Fibroblast of skin of abdomen (primary cell): ENCODE measurements at regions not wholly inside any gene's neighbourhood (a gene's known extent, or its start where the extent isn't known, plus 50 kb on each side); places are given as distances from the start of the nearest gene placed in this dataset.
"Not testable (repeated sequence)": the region's sequence is repeated elsewhere in the genome, so short reads cannot be mapped to it uniquely, and the experiment has no call there.

ENCODE experiments used
- DNase-seq: peaks from one replicate; pipeline ENCODE4 v3.0.0-alpha.2; 2013

DNA sequence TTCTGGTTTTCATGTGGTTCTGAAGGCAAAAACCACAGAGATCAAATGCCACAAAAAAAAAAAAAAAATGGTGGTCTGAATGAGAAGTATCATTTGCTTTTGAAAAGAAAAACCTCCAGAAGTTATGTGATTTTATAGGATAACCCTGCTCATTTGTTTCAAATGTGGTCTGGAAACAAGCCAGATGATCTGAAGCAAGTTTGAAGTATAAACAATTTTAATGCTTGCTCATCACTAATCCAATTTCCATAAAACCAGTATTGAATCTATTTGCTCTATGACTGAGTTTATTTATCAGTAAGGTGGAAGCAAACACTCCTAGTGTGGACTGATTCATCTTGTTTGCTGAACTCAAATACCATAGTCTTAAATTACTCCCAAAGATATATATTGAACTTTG, 407.3 kb upstream of the FLRT2 start:
- DNase-seq = peak; percentile 76

DNA sequence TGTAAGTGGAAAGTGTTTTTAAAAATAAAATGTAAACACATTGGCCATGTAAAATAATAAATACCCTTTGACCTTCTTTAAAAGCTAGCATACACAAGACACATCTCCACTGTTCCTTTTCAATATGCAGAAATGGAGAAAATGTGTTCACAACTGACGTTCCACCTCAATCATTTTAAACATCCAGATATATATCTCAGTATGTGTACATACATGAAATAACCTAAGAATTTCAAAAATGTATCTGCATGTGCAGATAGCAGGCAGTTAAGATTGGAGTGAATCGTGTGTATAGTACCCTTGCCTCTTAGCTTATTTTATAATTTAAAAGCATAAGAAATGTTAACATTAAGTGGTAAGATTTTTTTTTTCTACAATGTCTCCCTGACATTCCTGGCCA, 406.2 kb upstream of the FLRT2 start:
- no peak for DNase-seq

DNA sequence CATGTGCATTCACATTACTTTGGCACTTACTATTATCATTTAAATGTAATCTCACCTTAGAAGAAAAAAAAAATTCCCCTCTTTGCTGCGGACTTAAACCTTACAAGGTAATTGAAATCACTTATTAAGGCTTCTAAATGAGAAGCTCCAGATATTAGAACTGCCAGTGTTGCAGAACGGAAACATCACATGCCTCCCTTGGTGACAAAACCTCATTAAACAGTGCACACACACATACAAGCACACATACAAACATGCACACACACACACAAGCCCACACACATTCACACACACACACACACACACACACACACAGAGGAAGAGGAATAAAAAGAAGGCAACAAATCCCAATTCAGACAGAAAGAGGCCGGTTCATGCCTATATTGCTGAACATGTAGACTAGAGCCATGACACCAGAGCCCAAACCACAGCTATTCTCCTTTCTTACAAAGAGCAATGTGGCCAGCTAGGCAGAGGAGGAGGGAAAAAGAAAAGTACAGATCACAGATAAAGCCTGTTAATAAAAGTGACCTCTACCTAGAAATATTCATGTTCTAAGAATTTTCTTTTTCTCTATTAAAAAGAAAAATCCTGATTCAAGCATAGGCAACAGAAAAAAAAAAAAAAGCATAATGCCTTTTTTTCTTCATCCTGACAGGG, 405.2 kb upstream of the FLRT2 start:
- peak; percentile 29 for DNase-seq

DNA sequence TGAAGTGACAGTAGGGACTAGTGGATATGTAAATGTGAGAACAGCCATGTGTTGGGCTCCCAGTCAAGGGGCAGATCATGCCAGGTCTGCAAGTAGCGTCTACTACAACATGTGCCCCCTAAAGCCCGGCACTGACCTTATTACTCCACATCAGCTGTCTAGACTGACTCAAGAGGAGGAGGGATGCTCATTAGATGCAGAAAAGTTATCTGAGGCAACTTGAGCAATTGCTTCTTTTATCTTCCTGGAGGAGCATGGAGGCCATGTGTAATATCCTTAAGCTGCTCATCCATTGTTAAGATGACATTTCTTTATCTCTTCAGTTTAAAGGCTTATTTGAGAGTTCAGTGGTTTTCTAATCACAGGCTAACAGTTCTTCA, 404.7 kb upstream of the FLRT2 start:
- DNase-seq = no peak

DNA sequence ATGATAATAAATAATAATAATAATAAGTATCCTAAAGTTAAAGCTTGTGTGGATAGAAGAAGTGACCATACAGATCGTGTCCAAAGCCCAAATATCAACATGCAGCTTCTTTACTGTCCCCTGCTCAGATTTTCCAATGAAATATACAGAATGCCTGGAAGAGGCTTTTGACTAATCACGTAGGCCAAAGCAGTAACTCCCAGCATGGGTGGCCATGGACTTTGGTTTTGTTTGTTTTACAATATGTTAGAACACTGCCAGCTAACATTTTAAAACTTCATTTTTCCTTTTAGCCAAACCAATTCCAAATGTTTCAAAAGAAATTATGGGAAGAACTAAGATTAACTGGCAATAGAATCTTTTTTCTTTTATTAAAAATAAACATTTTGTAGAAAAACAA, 400.0 kb upstream of the FLRT2 start:
- no peak for DNase-seq

DNA sequence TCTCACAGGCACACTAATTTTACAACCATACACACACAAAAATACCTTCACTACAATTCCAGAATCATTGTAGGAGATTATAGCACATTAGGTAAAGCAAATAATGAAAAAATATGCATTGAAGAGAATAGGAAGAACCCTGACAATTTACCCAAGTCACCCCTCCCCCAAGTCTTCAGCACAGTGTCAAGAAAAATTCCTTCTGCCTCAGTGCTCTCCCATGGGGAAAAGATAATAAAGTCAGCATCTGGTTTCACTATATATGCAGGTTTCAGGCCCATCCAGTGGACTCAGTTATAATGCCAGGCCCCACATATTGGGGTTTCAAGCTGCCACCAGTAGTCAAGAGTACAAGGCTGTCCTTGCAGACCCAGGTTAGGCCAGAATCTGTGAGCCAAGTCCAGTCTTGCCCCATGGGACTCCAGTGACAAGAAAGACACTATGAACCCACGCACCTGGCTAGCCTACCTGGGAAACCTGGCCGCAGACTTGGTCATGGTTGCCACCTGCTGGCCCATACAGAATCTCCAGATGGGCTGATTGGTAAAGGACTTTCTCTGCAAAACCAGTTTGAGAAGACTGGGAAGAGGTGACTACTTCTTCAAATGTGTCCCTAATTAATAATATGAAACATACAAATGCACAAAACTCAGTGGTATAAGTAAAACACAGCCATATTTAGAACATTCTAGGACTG, 398.6 kb upstream of the FLRT2 start:
- no peak for DNase-seq

DNA sequence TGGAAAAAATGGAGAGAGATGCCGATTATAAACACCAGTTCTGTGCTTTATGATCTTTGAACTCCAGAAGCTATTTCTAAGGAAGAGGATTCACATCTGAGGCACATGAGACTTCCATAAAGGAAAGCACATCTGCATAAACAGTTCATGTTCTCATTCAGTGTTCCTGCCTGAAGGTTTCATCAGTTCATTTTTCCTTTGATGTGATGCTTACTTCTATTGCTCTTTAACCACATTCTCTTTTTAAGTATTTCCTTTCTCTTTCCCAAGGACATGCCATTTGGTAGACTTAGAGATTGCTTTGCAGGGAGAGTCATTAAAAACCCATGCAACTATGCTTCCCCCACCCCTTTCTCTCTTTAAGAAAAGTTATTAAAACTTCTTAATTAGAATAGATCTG, 387.0 kb upstream of the FLRT2 start:
- DNase-seq = peak; percentile 14

DNA sequence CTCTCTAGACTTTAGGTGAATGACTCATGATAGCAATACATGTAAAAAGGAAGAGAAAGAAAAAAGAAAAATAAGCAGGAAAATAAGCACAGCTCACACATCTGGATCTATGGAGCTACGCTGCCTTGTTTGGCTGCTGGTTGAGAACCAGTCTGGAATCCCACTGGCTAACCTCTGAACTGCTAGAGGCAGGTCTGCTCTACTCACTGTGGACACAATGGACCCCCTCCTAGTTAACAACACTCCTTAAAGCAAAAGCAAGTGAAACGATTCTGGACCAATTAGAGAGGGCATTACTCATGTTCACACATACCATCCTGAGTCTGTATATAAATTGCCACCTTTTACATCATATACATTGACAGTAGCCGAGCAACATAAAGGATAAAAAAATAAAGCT, 383.2 kb upstream of the FLRT2 start:
- no peak for DNase-seq

DNA sequence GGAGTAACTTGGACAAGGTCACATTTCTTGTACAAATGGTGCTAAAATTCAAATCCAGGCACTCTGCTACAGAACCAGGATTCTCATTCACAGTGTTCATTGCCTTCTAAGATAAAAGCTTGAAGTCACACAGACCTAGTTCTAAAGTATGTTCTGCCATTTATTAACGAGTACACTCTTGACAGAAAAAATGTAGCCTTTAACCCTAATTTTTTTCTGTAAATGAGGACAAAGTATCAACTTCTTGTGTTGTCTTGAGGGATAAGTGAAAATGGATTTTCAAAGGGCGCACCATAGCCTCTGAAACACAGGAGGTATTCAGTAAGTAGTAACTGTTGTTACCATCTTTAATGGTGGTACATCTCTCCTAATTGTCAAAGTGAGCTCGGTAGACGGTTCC, 379.8 kb upstream of the FLRT2 start:
- DNase-seq = no peak

DNA sequence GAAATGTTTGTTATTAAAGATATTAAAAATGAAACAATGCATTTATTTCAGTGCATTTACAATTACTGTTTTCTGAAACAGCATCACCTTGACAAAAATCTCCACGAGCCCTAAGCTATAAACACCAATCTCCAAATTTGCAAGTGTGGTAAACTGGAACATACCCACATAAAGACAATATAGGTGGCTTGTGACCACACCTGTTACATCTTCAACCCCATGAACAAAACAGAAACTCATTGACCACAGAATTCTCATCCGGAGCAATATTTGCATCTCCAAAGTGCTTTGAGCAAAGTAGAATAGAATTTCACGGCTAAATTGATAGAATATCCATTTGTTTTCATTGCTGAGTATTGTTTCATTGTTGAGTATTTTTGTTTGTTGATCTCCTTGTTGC, 375.2 kb upstream of the FLRT2 start:
- DNase-seq = no peak

DNA sequence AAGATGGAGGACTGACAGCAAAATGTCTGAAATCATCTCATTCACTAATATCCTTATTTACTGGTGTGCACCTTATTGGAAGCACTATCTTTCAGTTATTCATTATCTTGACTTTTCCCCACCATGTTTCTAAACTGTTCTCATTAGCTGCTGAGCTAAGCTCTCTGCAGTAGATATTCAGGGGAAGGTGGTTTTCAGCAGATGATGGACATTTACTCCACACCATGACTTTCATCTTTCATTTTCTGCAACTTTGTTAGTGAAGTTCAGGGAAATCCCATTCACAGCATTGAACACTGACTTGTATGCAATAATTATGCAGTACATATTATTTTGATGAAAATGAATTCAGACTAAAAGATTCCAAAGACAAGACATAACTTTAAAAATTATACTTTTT, 373.6 kb upstream of the FLRT2 start:
- DNase-seq = no peak

DNA sequence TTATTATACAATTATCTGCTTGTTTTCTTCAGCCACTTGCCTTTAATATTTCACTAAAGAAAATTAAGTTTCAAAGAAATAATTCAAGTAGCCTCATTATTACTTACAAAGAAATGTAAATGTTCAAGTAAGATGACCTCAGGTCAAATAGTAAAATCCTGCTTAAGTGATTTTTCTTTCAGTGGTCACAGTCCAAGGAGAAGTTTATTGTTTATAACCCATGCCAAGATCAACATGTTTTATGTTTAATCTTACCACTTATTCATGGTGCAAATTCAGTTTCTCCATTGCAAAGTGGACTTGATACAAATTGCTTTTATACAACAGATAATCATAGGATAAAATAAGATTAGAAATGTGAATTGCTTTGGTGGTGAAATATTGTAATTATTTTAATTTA, 370.2 kb upstream of the FLRT2 start:
- no peak for DNase-seq

DNA sequence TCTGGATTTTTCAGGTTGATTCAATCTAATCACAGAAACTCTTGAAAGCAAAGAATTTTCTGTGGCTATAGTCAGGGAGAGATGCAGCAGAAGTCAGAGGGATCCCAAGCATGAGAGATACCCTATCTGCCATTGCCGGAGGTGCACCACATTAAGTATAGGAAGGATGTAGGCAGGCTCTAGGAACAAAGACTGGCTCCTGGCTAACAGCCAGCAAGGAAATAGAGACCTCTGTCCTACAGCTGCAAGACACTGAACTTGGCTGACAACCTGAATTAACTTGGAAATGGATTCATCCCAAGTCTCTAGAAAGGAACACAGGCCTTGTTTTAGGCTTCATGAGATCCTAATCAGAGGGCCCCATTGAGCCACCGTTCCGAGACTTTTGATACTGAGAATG, 364.9 kb upstream of the FLRT2 start:
- no peak for DNase-seq

DNA sequence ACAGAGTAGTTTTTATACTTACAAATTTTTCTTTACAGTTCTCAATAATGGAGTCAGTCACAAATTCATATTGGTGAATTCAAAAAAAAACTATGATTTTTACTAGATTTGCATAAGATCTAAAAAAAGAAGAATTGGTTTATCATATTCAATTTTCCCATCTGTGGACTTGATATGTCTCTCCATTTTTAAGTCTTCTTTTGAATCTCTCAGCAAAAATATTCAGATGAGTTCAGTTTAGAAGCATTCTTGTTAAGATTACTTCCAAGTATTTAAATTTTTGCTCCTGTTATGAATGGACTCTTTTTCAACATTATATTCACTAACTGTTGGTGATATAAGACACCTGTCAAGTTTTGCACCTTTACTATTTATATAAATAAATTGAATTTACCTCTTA, 360.6 kb upstream of the FLRT2 start:
- DNase-seq = no peak

DNA sequence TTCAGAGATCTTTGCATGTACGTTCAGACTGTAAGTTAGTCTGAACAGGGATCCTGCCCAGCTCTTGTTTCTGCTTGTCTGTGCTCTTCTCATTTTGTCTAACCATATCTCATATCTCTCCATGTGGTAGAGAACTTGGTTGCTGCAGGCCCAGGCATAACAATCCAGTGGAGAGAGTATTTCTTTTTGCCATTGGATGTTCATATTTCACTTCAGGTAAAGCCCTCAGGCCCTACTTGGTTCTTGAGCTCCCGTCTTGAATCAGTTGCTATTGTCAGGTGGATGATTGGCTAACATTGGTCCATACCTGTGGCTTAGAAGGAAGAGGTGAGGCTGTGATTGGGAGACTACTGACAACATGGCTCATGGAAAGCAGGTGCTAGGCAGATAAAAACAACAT, 357.7 kb upstream of the FLRT2 start:
- DNase-seq = no peak

DNA sequence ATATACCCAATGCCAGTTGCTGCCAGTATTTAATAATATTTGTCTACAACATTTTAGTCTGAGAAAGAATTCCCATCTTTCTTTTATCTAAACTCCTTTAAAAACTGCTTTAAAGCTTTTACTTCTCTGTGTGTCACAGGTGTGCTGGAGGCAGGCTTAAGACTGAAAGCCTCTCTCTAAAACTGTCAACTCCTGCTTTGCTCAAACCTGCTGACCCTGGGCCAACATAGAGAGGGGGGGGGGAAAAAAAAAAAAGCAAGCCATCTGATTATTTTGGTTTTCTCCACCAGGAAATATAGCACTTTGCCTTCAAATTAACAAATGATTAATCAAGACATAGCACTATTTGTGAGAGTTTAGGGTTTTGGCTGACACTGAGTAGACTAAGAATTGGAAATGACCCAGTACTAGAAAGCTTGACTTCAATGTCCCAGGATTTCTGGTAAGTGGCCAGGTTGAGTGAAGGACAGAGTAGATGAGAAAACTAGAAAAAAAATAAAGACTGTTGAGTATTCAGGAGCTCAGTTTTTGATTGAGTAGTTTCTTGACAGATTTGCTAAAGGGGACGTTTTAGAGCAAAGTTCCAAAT, 357.0 kb upstream of the FLRT2 start:
- DNase-seq = no peak

DNA sequence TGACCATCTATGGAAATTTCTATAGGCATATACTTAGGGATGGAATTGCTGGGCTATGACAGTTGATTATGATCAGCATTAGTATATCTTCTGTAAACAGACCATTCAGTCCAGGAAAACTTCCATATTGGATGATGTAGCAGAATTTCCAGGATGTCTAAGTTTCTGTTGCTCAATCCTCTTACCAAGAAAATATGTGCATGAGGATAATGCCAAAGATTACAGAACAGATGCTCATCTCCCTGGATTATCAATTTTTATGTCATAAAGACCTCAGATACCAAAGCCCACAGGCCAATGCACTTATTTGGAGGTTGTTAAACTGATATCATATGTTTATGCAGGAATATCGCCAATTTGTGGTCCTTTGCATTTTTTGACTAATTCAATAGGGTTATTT, 354.4 kb upstream of the FLRT2 start:
- DNase-seq = peak; percentile 85

DNA sequence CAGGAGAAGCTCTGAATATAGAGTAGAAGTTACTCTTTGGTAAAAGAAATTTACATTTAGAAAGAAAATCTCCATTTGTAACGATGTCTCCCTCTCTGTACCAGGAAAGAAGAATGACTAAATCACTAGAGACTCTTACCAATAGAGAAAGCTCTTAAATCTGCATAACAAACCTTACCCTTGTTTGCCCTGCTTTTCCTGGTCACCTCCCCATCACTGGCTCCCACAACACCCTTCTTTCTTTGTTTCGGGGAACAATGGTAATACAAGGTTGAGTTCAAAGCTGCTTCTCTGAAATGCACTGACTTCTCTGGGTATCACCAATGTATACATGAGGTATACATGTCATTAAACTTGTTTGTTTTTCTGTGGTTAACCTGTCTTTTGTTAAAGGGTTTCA, 351.1 kb upstream of the FLRT2 start:
- DNase-seq = no peak

DNA sequence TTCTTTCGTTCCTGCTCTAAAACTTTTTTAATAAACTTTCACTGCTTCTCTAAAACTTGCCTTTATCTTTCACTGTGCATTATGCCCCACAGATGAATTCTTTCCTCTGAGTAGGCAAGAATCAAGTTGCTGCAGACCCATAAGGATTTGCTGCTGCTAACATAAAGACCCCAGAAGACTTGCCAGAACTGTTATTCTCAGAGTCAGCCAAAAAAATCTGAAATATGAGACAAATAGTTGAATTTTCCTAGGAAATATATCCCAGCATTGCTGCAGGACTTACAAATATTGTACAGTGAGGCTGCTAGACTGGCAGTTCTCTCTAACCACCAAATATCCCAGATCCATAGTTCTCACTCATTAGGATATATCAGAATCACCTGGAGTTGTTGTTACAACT, 349.1 kb upstream of the FLRT2 start:
- no peak for DNase-seq

DNA sequence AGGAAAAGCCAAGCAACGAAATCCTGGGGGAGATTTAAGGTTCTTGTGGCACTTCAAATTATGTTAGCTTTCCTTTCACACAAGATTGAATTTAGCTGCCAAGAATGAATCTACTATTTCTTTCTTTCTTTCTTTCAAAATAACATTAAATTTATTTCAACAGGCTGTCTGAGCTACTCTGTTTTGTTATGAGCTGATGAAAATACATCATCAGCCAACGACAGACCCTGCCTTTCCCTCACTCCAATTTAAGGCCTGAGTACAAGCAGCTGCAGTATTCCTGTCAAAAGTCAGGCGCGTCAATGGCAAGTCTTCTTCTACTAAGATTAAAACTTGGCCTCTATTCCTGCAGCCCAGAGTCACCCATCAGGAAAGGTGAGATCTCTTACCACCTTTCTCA, 347.7 kb upstream of the FLRT2 start:
- no peak for DNase-seq

DNA sequence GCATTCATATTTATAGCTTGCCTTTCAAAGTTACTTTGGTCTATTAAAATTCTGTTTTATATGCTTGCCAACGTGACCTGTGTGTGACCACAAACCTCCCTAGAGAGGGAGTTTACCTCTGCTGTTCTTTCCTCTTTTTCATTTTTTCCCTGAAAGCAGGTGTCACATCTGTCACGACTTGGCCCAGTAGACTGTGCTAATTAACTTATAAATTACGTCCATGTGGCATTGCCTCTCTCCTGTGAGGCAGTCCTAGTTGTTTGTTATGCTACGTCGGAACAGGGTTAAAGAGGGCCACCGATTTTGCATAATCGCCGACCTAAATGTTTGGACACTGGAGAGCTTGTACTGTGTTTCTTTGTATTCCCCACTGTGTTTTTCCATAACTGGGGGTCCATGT, 343.9 kb upstream of the FLRT2 start:
- DNase-seq = no peak

DNA sequence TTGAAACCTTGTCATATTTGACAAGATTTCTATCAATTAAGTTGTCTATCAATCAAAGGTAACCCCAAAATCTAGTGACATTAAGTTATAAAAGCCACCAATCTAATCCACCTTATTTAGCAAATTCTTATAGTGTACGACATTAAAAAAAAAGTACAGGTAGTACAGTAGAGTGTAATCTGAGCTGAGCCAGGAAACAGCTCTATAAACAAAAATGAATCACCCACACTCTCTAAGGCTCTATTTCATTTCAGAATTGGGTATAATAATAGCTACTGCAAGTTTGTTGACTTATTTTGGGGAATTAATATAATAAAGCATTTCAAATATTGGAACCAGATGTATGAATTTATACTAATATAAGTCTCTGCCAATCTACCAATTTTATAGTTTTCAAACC, 342.4 kb upstream of the FLRT2 start:
- no peak for DNase-seq

DNA sequence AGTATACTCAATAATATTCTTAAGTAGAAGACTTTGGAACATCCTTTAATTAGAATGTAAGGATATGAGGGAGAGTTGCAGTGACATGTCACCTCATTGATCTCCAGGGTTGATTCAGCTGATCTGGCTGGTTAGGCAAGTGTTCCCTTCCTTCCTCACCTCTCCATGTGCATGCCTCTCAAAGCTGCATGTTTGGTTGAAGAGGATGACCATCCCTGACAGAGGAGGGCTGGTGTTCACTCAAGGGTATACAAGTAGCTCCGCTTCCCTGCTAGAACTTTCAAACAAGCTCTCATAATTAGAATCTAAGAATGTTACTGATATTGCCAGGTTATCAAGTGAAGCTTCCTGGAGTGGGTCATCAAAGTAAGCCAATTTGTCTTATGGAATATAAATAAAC, 341.1 kb upstream of the FLRT2 start:
- DNase-seq = no peak

DNA sequence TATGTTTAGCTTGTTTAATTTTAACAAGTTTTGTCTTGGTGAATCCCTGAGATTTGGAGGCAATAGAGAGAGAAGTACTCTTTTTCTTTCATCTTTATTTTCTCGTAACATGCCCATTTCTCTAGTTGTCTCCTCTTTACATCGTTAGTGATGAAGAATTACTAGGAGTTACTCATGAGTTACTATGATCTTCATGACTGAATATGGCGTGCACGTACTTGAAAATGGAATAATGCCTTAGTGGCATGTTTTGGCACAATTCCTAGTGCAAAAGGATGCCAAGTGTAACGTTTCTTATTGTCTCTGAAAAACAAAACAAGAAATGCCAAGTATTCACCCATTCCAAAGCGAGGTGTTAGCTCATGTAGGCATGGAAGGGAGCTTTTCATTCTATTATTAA, 340.7 kb upstream of the FLRT2 start:
- not testable (repeated sequence) for DNase-seq

DNA sequence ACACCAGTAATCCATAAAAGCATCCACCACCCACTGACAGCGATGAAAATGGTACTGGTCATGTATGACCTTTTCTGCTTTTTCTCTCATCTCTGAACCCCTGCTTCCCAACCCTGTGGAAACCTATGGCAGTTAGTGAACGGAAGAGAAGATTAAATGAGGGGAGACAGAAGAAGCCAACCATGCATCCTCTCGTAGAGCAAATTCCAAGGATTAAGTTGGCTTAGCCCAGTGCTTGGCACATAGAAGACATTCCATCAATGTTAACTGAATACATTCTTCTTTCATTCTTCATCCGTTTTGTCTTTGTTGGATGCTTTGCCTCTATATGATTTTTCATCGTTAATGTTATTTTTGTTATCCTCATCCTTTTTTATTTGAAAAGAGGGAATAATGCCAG, 339.7 kb upstream of the FLRT2 start:
- DNase-seq = no peak
